K562 (cell line): ENCODE measurements at regions not wholly inside any gene's neighbourhood (a gene's known extent, or its start where the extent isn't known, plus 50 kb on each side); places are given as distances from the start of the nearest gene placed in this dataset.

Experiments used
- ATAC-seq: fragments of 200-7000 bp; cut with Tn5 transposase; 3 replicates; pipeline ENCODE4 v1.9.1; 2020; ENCODE audit warnings: moderate library complexity
- BruUV-seq: library from RNA; stranded (reverse); fragments of 400-500 nt; replicated peaks from 2 replicates; lab custom pipeline; 2021; lab: Mats Ljungman, UMichigan
- CTCF ChIA-PET: fragments of 300-600 bp; formaldehyde crosslinking; extraction: SDS; loops from one replicate; lab custom pipeline; 2021; ENCODE audit warnings: low intra/inter-chr PET ratio; lab: Yijun Ruan, JAX
- POLR2A ChIA-PET: fragments of 300-600, 350-650 bp; sonication (Branson Sonifier 250); formaldehyde crosslinking; extraction: SDS; loops from one replicate; lab custom pipeline; 2021; ENCODE audit warnings: antibody characterized with exemption, inconsistent platforms; lab: Yijun Ruan, JAX
- DNase-seq, 4 experiments: peaks; one replicate each; pipeline versions ENCODE4 v3.0.0 to v3.0.0-alpha.2; 2011 to 2018; ENCODE audit warnings: low spot score in 3 of 4, mixed read lengths in 3 of 4; ENCODE audit errors: extremely low read depth in 1 of 4
- FAIRE-seq: peaks from 2 replicates; lab custom pipeline; 2011; peaks lifted over from hg19 to GRCh38; lab: Jason Lieb, UNC
- H2AFZ ChIP-seq: 2 replicates; pipeline ENCODE4 v1.6.0; 2011; ENCODE audit warnings: low read depth, low read length, control low read depth, inconsistent platforms
- H3K27ac ChIP-seq: fragments of 200-600 bp; 3 replicates; pipeline ENCODE4 v1.8.0; 2011; ENCODE audit warnings: low read depth, mild to moderate bottlenecking, control low read depth, inconsistent platforms, low read length, moderate library complexity, mixed read lengths; ENCODE audit errors: extremely low read depth
- H3K27me3 ChIP-seq, 2 experiments: fragments of 300-600 bp in 1 of 2; 2 replicates in 1 of 2; 3 replicates in 1 of 2; pipeline versions ENCODE4 v1.6.0 to v1.8.0; 2011; ENCODE audit warnings: inconsistent platforms in 2 of 2, low read length in 2 of 2, mild to moderate bottlenecking in 1 of 2, mixed read lengths in 1 of 2, moderate library complexity in 1 of 2; ENCODE audit not compliant: control insufficient read depth in 2 of 2, insufficient read depth in 2 of 2
- H3K36me3 ChIP-seq: fragments of 300-600 bp; 3 replicates; pipeline ENCODE4 v1.8.0; 2011; ENCODE audit warnings: mild to moderate bottlenecking, low read length, inconsistent platforms; ENCODE audit not compliant: control insufficient read depth, insufficient read depth
- H3K4me1 ChIP-seq, 2 experiments: fragments of 200-600 bp in 1 of 2; replicated peaks in 1 of 2; 2 replicates in 1 of 2; 3 replicates in 1 of 2; pipeline versions ENCODE4 v1.5.1 to v1.8.0; 2011; ENCODE audit warnings: inconsistent platforms in 2 of 2, low read length in 2 of 2, mild to moderate bottlenecking in 1 of 2, mixed read lengths in 1 of 2, moderate library complexity in 1 of 2; ENCODE audit not compliant: control insufficient read depth in 2 of 2, insufficient read depth in 2 of 2
- H3K4me2 ChIP-seq: 2 replicates; pipeline ENCODE4 v1.6.1; 2011; ENCODE audit warnings: low read length, control low read depth, inconsistent platforms, mixed read lengths; ENCODE audit not compliant: insufficient read depth
- H3K4me3 ChIP-seq: fragments of 200-600 bp; sonication (generic), shearing (Covaris generic); 2 replicates; pipeline ENCODE4 v1.5.1; 2016; ENCODE audit warnings: control low read depth, inconsistent platforms
- H3K79me2 ChIP-seq: fragments of 200-600 bp; 3 replicates; pipeline ENCODE4 v1.8.0; 2011; ENCODE audit warnings: low read length, inconsistent platforms; ENCODE audit not compliant: control insufficient read depth, insufficient read depth
- H3K9ac ChIP-seq, 2 experiments: 2 replicates each; pipeline versions ENCODE4 v1.6.0 to v1.6.1; 2011; ENCODE audit warnings: low read depth in 2 of 2, low read length in 2 of 2, control low read depth in 1 of 2, inconsistent platforms in 1 of 2, mild to moderate bottlenecking in 1 of 2, mixed read lengths in 1 of 2; ENCODE audit not compliant: insufficient read depth in 1 of 2
- H3K9me1 ChIP-seq: one replicate; pipeline ENCODE4 v1.6.0; 2011; ENCODE audit warnings: inconsistent platforms, mild to moderate bottlenecking, low read length, moderate library complexity; ENCODE audit not compliant: control insufficient read depth, insufficient read depth
- H3K9me3 ChIP-seq: replicated peaks from 2 replicates; pipeline ENCODE4 v1.5.1; 2011; ENCODE audit warnings: low read depth, low read length, inconsistent platforms; ENCODE audit not compliant: control insufficient read depth, insufficient read depth
- H4K20me1 ChIP-seq: replicated peaks from 2 replicates; pipeline ENCODE4 v1.6.1; 2011; ENCODE audit warnings: low read length, inconsistent platforms, mixed read lengths; ENCODE audit not compliant: control insufficient read depth, insufficient read depth
- ASH1L ChIP-seq: fragments of 450-650 bp; IDR thresholded peaks from 2 replicates; pipeline ENCODE4 v1.6.1; 2018; ENCODE audit warnings: borderline replicate concordance, mild to moderate bottlenecking, low read depth; ENCODE audit not compliant: partially characterized antibody
- CBFA2T2 ChIP-seq: fragments of 450-650 bp; conservative IDR thresholded peaks from 2 replicates; pipeline ENCODE4 v1.6.1; 2017; ENCODE audit warnings: mild to moderate bottlenecking
- DPF2 ChIP-seq: fragments of 450-650 bp; IDR thresholded peaks from 2 replicates; pipeline ENCODE4 v1.6.1; 2016
- FOSL1 ChIP-seq: fragments of 200-800 bp; sonication (Bioruptor generic); conservative IDR thresholded peaks from 2 replicates; pipeline ENCODE4 v1.6.1; 2016; ENCODE audit warnings: missing genetic modification characterization, missing compliant biosample characterization
- HOXB6 ChIP-seq: fragments of 250-450 bp; sonication (Bioruptor Pico); IDR thresholded peaks from 2 replicates; pipeline ENCODE4 v1.5.1; 2022; ENCODE audit warnings: mild to moderate bottlenecking, borderline replicate concordance
- KAT8 ChIP-seq: fragments of 450-650 bp; IDR thresholded peaks from 2 replicates; pipeline ENCODE4 v1.6.1; 2016; ENCODE audit warnings: low read depth, mild to moderate bottlenecking
- KDM2B ChIP-seq: fragments of 250-450 bp; sonication (Bioruptor Pico); IDR thresholded peaks from 2 replicates; pipeline ENCODE4 v1.8.0; 2021; ENCODE audit warnings: mild to moderate bottlenecking, moderate library complexity
- MAFF ChIP-seq: IDR thresholded peaks from 2 replicates; pipeline ENCODE4 v1.6.1; 2012; ENCODE audit warnings: low read length, improper control_type of control experiment
- ZFP36 ChIP-seq: fragments of 150-350 bp; IDR thresholded peaks from 2 replicates; pipeline ENCODE4 v1.6.1; 2018; ENCODE audit warnings: low read length, low read depth; ENCODE audit not compliant: partially characterized antibody
- ZNF561 ChIP-seq: fragments of 450-650 bp; formaldehyde crosslinking; conservative IDR thresholded peaks from 2 replicates; pipeline ENCODE4 v1.4.0; 2020; ENCODE audit warnings: mild to moderate bottlenecking, moderate library complexity
- ZNF785 ChIP-seq: fragments of 250-450 bp; sonication (Bioruptor Pico); IDR thresholded peaks from 2 replicates; pipeline ENCODE4 v1.4.0; 2020; ENCODE audit warnings: mild to moderate bottlenecking
- WGBS: fragments of 100-300 bp; shearing (Covaris generic); methylation state at CpG from one replicate; pipeline ENCODE4 v1.1.6; 2016; ENCODE audit warnings: low coverage, mixed read lengths; ENCODE audit not compliant: insufficient coverage; ENCODE audit errors: missing lambda C conversion rate; 5-methylcytosine and 5-hydroxymethylcytosine counted together
- in situ Hi-C: fragments of 300-500 bp; cut with MboI; formaldehyde crosslinking; loops from 4 replicates; pipeline ENCODE4 v1.15.0; 2018; ENCODE audit warnings: inconsistent platforms, mixed read lengths
- intact Hi-C: fragments of 100-400 bp; cut with micrococcal nuclease; formaldehyde crosslinking; loops from 2 replicates; pipeline ENCODE4 v1.14.2; 2022

- Histone ChIP-seq H3K27ac (no peak overlapping the region), H4K20me1 (no peaks in the 10 kb centered on the region), H3K9me3 (no peaks in the 10 kb centered on the region), H3K27me3 (no peaks in the 10 kb centered on the region), H2AFZ (no peak overlapping the region), H3K79me2 (no peaks in the 10 kb centered on the region), H3K4me2 (no peak overlapping the region), H3K9ac (no peak overlapping the region), H3K9me1 (no peaks in the 10 kb centered on the region), H3K4me3 (no peak overlapping the region), H3K4me1 (no peaks in the 10 kb centered on the region), H3K36me3 (no peaks in the 10 kb centered on the region)
- no peak for ATAC-seq
- ChIA-PET POLR2A (no interaction called here), CTCF (no interaction called here)
- intact Hi-C loops, result no loop called here
- WGBS, result 0% methylated on average over 4 of the region's 4 CpGs
- DNase-seq, result no peak
- no peak for FAIRE-seq
- TF ChIP-seq ASH1L (no peak), HOXB6 (CRISPR knock-in tag) (no peak), DPF2 (no peak), MAFF (0 out of 2 replicates have a peak, but pooled peaks have one; percentile 1), ZNF561 (CRISPR knock-in tag) (no peak)
- BruUV-seq, result no TSS peak
- in situ Hi-C loops, result no loop called here
Observed at GRCh38 chr18:41216341-41217003, 738.6 kb upstream of the PIK3C3 start.

- Histone ChIP-seq H3K36me3 (no peaks in the 10 kb centered on the region), H3K4me1 (no peaks in the 10 kb centered on the region), H3K27ac (no peak overlapping the region), H3K79me2 (no peaks in the 10 kb centered on the region), H2AFZ (no peak overlapping the region), H3K4me3 (no peak overlapping the region), H3K27me3 (no peaks in the 10 kb centered on the region), H3K9me1 (no peaks in the 10 kb centered on the region), H3K9me3 (no peaks in the 10 kb centered on the region), H3K9ac (no peak overlapping the region), H3K4me2 (no peak overlapping the region), H4K20me1 (no peaks in the 10 kb centered on the region)
- DNase-seq, result no peak
- ChIA-PET POLR2A (no interaction called here), CTCF (no interaction called here)
- BruUV-seq, result no TSS peak
- ATAC-seq, result no peak
- intact Hi-C loops, result no loop called here
- no peak for FAIRE-seq
- 3% methylated on average over 2 of the region's 2 CpGs for WGBS
- in situ Hi-C loops, result no loop called here
- TF ChIP-seq ZFP36 (no peak), FOSL1 (no peak), ZNF785 (CRISPR knock-in tag) (no peak), KAT8 (no peak), CBFA2T2 (no peak), KDM2B (CRISPR knock-in tag) (no peak)
Observed at GRCh38 chr18:41207706-41208105, 747.3 kb upstream of the PIK3C3 start.
